KMS-11 (cell line): ENCODE measurements at regions not wholly inside any gene's neighbourhood (a gene's known extent, or its start where the extent isn't known, plus 50 kb on each side); places are given as distances from the start of the nearest gene placed in this dataset.
A peak's percentile ranks its signal among the peaks of the same experiment; 100 is the strongest.

Experiments used
- H2AFZ ChIP-seq: fragments of 200-600 bp; sonication (generic); 2 replicates; pipeline ENCODE4 v1.6.1; 2016; ENCODE audit warnings: antibody characterized with exemption, mixed run types, low read depth
- H3K27ac ChIP-seq: fragments of 200-600 bp; sonication (generic); 2 replicates; pipeline ENCODE4 v1.6.1; 2016; ENCODE audit warnings: mild to moderate bottlenecking, mixed run types
- H3K27me3 ChIP-seq: fragments of 200-600 bp; sonication (generic); 2 replicates; pipeline ENCODE4 v1.6.1; 2017; ENCODE audit warnings: mild to moderate bottlenecking, low read depth, mixed run types, moderate library complexity; ENCODE audit not compliant: insufficient read depth
- H3K36me3 ChIP-seq: fragments of 200-600 bp; sonication (generic); 2 replicates; pipeline ENCODE4 v1.6.1; 2017; ENCODE audit warnings: mild to moderate bottlenecking, mixed run types; ENCODE audit not compliant: insufficient read depth
- H3K4me1 ChIP-seq: fragments of 200-600 bp; sonication (generic); 2 replicates; pipeline ENCODE4 v1.6.1; 2016; ENCODE audit warnings: mild to moderate bottlenecking, low read depth, mixed run types; ENCODE audit not compliant: poor library complexity, severe bottlenecking
- H3K4me2 ChIP-seq: fragments of 200-600 bp; sonication (generic); 2 replicates; pipeline ENCODE4 v1.7.0; 2016; ENCODE audit warnings: mild to moderate bottlenecking, mixed run types
- H3K4me3 ChIP-seq: fragments of 200-600 bp; sonication (generic); IDR thresholded peaks from 2 replicates; pipeline ENCODE4 v1.6.1; 2017; ENCODE audit warnings: low read depth, low read length, mixed read lengths; ENCODE audit not compliant: insufficient read depth
- H3K79me2 ChIP-seq: fragments of 200-600 bp; sonication (generic); 2 replicates; pipeline ENCODE4 v1.6.1; 2016; ENCODE audit warnings: low read depth, mixed run types; ENCODE audit not compliant: insufficient read depth
- H3K9ac ChIP-seq: fragments of 200-600 bp; sonication (generic); 2 replicates; pipeline ENCODE4 v1.6.1; 2016; ENCODE audit warnings: mild to moderate bottlenecking, mixed run types
- H4K20me1 ChIP-seq: fragments of 200-600 bp; sonication (generic); 2 replicates; pipeline ENCODE4 v1.6.1; 2016; ENCODE audit warnings: mild to moderate bottlenecking, mixed run types; ENCODE audit not compliant: insufficient read depth
- CTCF ChIP-seq: fragments of 200-600 bp; sonication (generic); conservative IDR thresholded peaks from 2 replicates; pipeline ENCODE4 v1.6.1; 2017; ENCODE audit warnings: low read depth, mild to moderate bottlenecking, antibody characterized with exemption, low read length, moderate library complexity, mixed read lengths

GRCh38 chr11:81421251-81421860 lies 1312.3 kb downstream of the FAM181B start:
- no peak overlapping the region for H3K4me3 ChIP-seq
- no peak for TF ChIP-seq CTCF
- no peak overlapping the region for H3K4me2 ChIP-seq
- no peak overlapping the region for H3K27ac ChIP-seq
- H3K4me1 ChIP-seq, result no peaks in the 10 kb centered on the region
- H2AFZ ChIP-seq, result no peak overlapping the region
- H3K9ac ChIP-seq, result no peak overlapping the region
- H3K27me3 ChIP-seq, result no peaks in the 10 kb centered on the region
- H3K79me2 ChIP-seq, result no peaks in the 10 kb centered on the region
- H4K20me1 ChIP-seq, result no peaks in the 10 kb centered on the region
- H3K36me3 ChIP-seq, result no peaks in the 10 kb centered on the region

- Histone ChIP-seq H2AFZ (no peak overlapping the region), H3K79me2 (no peaks in the 10 kb centered on the region), H3K4me3 (no peak overlapping the region), H3K4me2 (no peak overlapping the region), H4K20me1 (no peaks in the 10 kb centered on the region), H3K27ac (no peak overlapping the region), H3K36me3 (no peaks in the 10 kb centered on the region), H3K27me3 (no peaks in the 10 kb centered on the region), H3K4me1 (no peaks in the 10 kb centered on the region), H3K9ac (no peak overlapping the region)
- TF ChIP-seq CTCF, result 0 out of 2 replicates have a peak, but pooled peaks have one; percentile 15
Observed at GRCh38 chr11:81420668-81421250, 1312.9 kb downstream of the FAM181B start.

DNA sequence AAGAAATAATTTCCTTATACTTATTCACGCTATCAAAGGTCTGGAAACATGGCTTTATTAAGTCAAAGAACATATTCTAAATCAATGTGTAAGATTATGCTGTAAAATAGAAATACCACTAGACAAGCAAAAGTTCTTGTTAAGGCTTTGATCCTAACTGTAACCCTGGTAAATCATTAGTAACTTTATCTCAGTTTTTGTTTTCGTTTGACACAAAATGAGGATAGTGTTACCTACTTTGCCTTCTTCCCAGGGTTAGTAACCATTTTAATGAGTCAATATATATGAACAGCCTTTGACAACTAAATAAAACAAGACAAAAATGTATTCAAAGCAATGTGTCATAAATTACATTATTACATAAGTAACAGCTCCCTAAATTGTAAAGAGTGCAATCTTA lies 1336.3 kb downstream of the FAM181B start:
- H3K27ac ChIP-seq, result no peak overlapping the region
- H3K4me2 ChIP-seq, result no peak overlapping the region
- H3K9ac ChIP-seq, result no peak overlapping the region
- H3K79me2 ChIP-seq, result no peaks in the 10 kb centered on the region
- TF ChIP-seq CTCF, result no peak
- H3K27me3 ChIP-seq, result no peaks in the 10 kb centered on the region
- no peaks in the 10 kb centered on the region for H3K36me3 ChIP-seq
- peaks cover 50% of the 10 kb centered on the region for H3K4me1 ChIP-seq
- no peak overlapping the region for H3K4me3 ChIP-seq
- H4K20me1 ChIP-seq, result no peaks in the 10 kb centered on the region
- H2AFZ ChIP-seq, result no peak overlapping the region

DNA sequence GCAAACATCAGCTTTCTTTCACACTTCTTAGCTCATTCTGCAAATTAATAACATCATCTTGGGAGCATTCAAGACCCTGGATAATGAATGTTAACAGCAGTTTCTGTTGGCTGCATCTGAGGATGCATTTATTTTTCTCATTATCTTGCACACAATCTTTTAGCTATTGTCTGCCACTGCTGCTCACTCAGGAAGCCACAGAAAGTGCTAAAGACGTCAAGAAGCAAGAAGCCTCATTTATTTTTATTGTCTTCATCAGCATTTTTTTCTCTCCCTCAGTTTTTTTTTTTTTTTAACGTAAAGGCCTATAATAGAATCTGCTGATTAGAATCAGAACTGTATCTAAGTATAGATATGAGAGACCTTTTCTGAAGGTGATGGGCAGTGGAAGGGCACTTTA lies 1339.4 kb downstream of the FAM181B start:
- Histone ChIP-seq H3K79me2 (no peaks in the 10 kb centered on the region), H2AFZ (peak overlapping the region; percentile 7; the same call in 1 of the 2 replicates), H3K27ac (peak overlapping the region; percentile 72), H3K9ac (peak overlapping the region; percentile 15; the same call in 1 of the 2 replicates), H3K4me1 (peaks cover 67% of the 10 kb centered on the region), H3K36me3 (no peaks in the 10 kb centered on the region), H3K27me3 (no peaks in the 10 kb centered on the region), H3K4me3 (no peak overlapping the region), H4K20me1 (no peaks in the 10 kb centered on the region), H3K4me2 (peak overlapping the region; percentile 62)
- TF ChIP-seq CTCF, result no peak
